ENCODE measurements at regions not wholly inside any gene's neighbourhood (a gene's known extent, or its start where the extent isn't known, plus 50 kb on each side); places are given as distances from the start of the nearest gene placed in this dataset.
"Not testable (repeated sequence)": the region's sequence is repeated elsewhere in the genome, so short reads cannot be mapped to it uniquely, and the experiment has no call there.

DNA sequence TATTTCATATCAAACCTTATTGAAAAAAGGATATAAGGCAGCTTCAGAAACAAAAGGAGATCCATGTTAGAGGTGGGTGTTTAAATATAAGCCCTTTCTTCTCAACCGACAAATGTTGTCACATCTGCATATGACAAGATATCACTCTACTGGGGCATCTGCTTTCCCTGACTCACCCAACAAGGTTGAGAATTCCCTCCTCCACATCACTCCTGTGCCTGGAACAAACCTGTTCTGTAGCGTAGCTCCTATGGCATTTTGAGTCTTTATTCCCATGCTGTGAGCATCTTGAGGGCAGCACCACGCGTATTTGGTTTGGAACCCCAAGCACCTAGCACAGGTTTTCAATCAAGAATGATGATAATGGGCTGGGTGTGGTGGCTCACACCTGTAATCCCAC, 59.4 kb upstream of the ZFHX3 start:
- Histone ChIP-seq H3K4me2 (ENCODE audit: low read length) (no peak overlapping the region), H3K27ac (ENCODE audit: low read depth, low read length) (no peak overlapping the region), H3K36me3 (ENCODE audit: control insufficient read depth, low read length) (no peaks in the 10 kb centered on the region), H3F3A (ENCODE audit: control insufficient read depth, insufficient read depth) (no peaks in the 10 kb centered on the region), H4K20me1 (ENCODE audit: control insufficient read depth, insufficient read depth, low read depth, low read length) (no peaks in the 10 kb centered on the region), H3K4me1 (ENCODE audit: control insufficient read depth, low read length) (no peaks in the 10 kb centered on the region), H3K4me3 (ENCODE audit: low read length) (no peak overlapping the region), H3K9me2 (replicated peaks; ENCODE audit: control insufficient read depth, low read length) (no peaks in the 10 kb centered on the region), H3K9me3 (ENCODE audit: control insufficient read depth, insufficient read depth, low read length) (no peaks in the 10 kb centered on the region), H3K79me2 (ENCODE audit: control insufficient read depth, low read length) (no peaks in the 10 kb centered on the region), H3K27me3 (ENCODE audit: control insufficient read depth, low read length) (no peaks in the 10 kb centered on the region)
- TF ChIP-seq, protein P1, sequence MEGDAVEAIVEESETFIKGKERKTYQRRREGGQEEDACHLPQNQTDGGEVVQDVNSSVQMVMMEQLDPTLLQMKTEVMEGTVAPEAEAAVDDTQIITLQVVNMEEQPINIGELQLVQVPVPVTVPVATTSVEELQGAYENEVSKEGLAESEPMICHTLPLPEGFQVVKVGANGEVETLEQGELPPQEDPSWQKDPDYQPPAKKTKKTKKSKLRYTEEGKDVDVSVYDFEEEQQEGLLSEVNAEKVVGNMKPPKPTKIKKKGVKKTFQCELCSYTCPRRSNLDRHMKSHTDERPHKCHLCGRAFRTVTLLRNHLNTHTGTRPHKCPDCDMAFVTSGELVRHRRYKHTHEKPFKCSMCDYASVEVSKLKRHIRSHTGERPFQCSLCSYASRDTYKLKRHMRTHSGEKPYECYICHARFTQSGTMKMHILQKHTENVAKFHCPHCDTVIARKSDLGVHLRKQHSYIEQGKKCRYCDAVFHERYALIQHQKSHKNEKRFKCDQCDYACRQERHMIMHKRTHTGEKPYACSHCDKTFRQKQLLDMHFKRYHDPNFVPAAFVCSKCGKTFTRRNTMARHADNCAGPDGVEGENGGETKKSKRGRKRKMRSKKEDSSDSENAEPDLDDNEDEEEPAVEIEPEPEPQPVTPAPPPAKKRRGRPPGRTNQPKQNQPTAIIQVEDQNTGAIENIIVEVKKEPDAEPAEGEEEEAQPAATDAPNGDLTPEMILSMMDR (IDR thresholded peaks at IDR 0.05; ENCODE audit: low read depth, low read length, poor library complexity, severe bottlenecking) = no peak
- no peak for TF ChIP-seq EZH2phosphoT487 (IDR thresholded peaks at IDR 0.05; ENCODE audit: borderline replicate concordance, low read length)

DNA sequence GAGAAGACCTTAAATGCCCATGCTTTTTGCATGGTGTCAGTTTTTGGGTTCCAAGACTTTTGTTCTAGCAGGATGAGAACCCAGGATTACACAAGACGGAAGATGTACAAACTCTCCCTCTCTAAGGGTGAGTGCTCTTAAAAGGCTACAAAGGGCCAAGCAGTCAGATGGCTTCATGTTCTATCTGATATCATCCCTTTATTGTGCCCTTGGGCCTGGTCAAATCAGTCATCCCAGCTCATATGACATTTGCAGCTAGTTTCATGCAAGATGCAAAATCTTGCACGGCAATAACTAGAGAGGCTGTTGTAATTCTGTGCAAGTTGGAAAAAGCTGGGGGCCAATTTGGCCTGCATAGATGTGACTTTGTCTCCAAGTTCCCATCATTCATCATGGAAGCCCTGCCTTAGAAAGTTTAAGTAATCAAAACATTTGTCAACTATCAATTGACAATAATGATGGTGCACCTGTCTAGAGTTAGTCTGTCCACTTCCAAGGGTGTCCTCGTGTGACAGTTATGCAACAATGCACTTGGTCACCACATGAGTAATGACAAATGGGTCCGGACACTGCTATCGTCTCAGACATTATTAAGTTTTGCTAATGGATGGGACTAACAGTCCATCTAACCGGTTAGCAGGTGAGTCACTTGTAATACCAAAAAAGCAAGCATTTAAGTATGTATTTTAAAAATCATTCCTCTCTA, 58.6 kb upstream of the ZFHX3 start:
- no peaks in the 10 kb centered on the region for H3K9me3 ChIP-seq (ENCODE audit: control insufficient read depth, insufficient read depth, low read length)
- no peak overlapping the region for H3K4me2 ChIP-seq (ENCODE audit: low read length)
- no peaks in the 10 kb centered on the region for H3F3A ChIP-seq (ENCODE audit: control insufficient read depth, insufficient read depth)
- no peaks in the 10 kb centered on the region for H3K9me2 ChIP-seq (replicated peaks; ENCODE audit: control insufficient read depth, low read length)
- H3K4me3 ChIP-seq (ENCODE audit: low read length) = no peak overlapping the region
- no peak overlapping the region for H3K27ac ChIP-seq (ENCODE audit: low read depth, low read length)
- no peaks in the 10 kb centered on the region for H3K27me3 ChIP-seq (ENCODE audit: control insufficient read depth, low read length)
- H3K79me2 ChIP-seq (ENCODE audit: control insufficient read depth, low read length) = no peaks in the 10 kb centered on the region
- TF ChIP-seq, protein P1 (IDR thresholded peaks at IDR 0.05; ENCODE audit: low read depth, low read length, poor library complexity, severe bottlenecking) = no peak
- TF ChIP-seq EZH2phosphoT487 (IDR thresholded peaks at IDR 0.05; ENCODE audit: borderline replicate concordance, low read length) = no peak
- no peaks in the 10 kb centered on the region for H3K36me3 ChIP-seq (ENCODE audit: control insufficient read depth, low read length)
- no peaks in the 10 kb centered on the region for H3K4me1 ChIP-seq (ENCODE audit: control insufficient read depth, low read length)
- no peaks in the 10 kb centered on the region for H4K20me1 ChIP-seq (ENCODE audit: control insufficient read depth, insufficient read depth, low read depth, low read length)

DNA sequence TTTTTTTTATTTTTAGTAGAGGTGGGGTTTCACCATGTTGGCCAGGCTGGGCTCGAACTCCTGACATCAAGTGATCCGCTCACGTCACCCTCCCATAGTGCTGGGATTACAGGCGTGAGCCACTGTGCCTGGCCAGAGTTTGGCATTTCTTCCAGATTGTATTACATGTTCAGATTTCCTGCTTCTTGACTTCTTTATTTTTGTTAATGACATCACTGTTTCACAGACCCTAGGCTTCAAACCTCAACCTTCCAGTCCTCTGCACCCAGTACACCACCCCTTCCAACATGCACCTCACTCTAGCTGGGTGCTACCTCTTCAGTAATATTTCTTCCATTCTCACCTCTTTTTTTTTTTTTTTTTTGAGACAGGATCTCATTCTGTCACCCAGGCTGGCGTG, 53.6 kb upstream of the ZFHX3 start:
- TF ChIP-seq EZH2phosphoT487 (IDR thresholded peaks at IDR 0.05; ENCODE audit: borderline replicate concordance, low read length) = no peak
- TF ChIP-seq, protein P1 (IDR thresholded peaks at IDR 0.05; ENCODE audit: low read depth, low read length, poor library complexity, severe bottlenecking) = no peak
- H3K4me3 ChIP-seq (ENCODE audit: low read length) = no peak overlapping the region
- no peaks in the 10 kb centered on the region for H3F3A ChIP-seq (ENCODE audit: control insufficient read depth, insufficient read depth)
- H3K9me3 ChIP-seq (ENCODE audit: control insufficient read depth, insufficient read depth, low read length) = no peaks in the 10 kb centered on the region
- H4K20me1 ChIP-seq (ENCODE audit: control insufficient read depth, insufficient read depth, low read depth, low read length) = no peaks in the 10 kb centered on the region
- no peaks in the 10 kb centered on the region for H3K27me3 ChIP-seq (ENCODE audit: control insufficient read depth, low read length)
- H3K4me2 ChIP-seq (ENCODE audit: low read length) = no peak overlapping the region
- H3K79me2 ChIP-seq (ENCODE audit: control insufficient read depth, low read length) = no peaks in the 10 kb centered on the region
- H3K27ac ChIP-seq (ENCODE audit: low read depth, low read length) = no peak overlapping the region
- no peaks in the 10 kb centered on the region for H3K9me2 ChIP-seq (replicated peaks; ENCODE audit: control insufficient read depth, low read length)
- H3K4me1 ChIP-seq (ENCODE audit: control insufficient read depth, low read length) = no peaks in the 10 kb centered on the region
- H3K36me3 ChIP-seq (ENCODE audit: control insufficient read depth, low read length) = no peaks in the 10 kb centered on the region

DNA sequence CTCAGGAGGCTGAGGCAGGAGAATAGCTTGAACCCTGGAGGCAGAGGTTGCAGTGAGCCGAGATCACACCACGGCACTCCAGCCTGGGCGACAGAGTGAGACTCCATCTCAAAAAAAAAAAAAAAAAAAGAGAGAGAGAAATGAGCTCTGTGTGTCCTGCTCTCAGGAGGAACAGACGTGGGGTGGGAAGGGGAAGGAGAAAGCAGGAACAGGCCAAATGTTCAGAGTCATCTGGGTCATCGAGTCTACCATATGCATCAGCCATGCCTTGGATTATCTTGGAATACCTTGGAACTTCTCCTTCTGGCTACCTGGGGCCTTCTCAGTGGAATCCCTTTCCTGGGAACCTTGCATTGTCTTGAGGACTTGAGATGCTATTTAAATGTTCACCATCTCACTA, 51.7 kb upstream of the ZFHX3 start:
- not testable (repeated sequence) for H4K20me1 ChIP-seq (ENCODE audit: control insufficient read depth, insufficient read depth, low read depth, low read length); H3K36me3 ChIP-seq (ENCODE audit: control insufficient read depth, low read length); H3K27ac ChIP-seq (ENCODE audit: low read depth, low read length); H3K4me3 ChIP-seq (ENCODE audit: low read length); H3K9me2 ChIP-seq (replicated peaks; ENCODE audit: control insufficient read depth, low read length); H3K4me1 ChIP-seq (ENCODE audit: control insufficient read depth, low read length); H3K4me2 ChIP-seq (ENCODE audit: low read length); H3F3A ChIP-seq (ENCODE audit: control insufficient read depth, insufficient read depth); H3K9me3 ChIP-seq (ENCODE audit: control insufficient read depth, insufficient read depth, low read length); H3K27me3 ChIP-seq (ENCODE audit: control insufficient read depth, low read length); H3K79me2 ChIP-seq (ENCODE audit: control insufficient read depth, low read length)

Data from DOHH2 (cell line).